ENCODE measurements at regions not wholly inside any gene's neighbourhood (a gene's known extent, or its start where the extent isn't known, plus 50 kb on each side); places are given as distances from the start of the nearest gene placed in this dataset.

- POLR2A ChIA-PET (ENCODE audit: partially characterized antibody), result interaction anchor here (0.9 kb wide), 1 partner anchor 8 kb away, joined by 3 read pairs; no protein-coding TSS in a partner anchor
- no peaks in the 10 kb centered on the region for H3K9me3 ChIP-seq (ENCODE audit: insufficient read depth in 2 of 2, low read depth in 1 of 2, low read length in 1 of 2)
- no peaks in the 10 kb centered on the region for H3K23me2 ChIP-seq (ENCODE audit: low read depth, low read length)
- peaks cover 0 to 6% (median 3%) of the 10 kb centered on the region in 4 experiments; a peak in 2 of 7 replicates for H3K4me1 ChIP-seq (replicated peaks in 1 of 4; ENCODE audit: control insufficient read depth in 3 of 4, insufficient read depth in 4 of 4, low read length in 3 of 4)
- no peaks in the 10 kb centered on the region for H3K36me3 ChIP-seq (ENCODE audit: control insufficient read depth in 2 of 4, insufficient read depth in 4 of 4, low read length in 3 of 4)
- no peaks in the 10 kb centered on the region for H4K20me1 ChIP-seq (replicated peaks in 1 of 2; ENCODE audit: control insufficient read depth in 1 of 2, insufficient read depth in 2 of 2, low read length in 2 of 2)
- DNase-seq (ENCODE audit: low read depth in 1 of 2, low spot score in 2 of 2) (no peak), FAIRE-seq (no peak)
- WGBS, 2 experiments (ENCODE audit: extremely low coverage in 1 of 2, insufficient coverage in 1 of 2, insufficient read length in 1 of 2, insufficient replicate concordance in 2 of 2, low coverage in 1 of 2, low lambda C conversion rate in 2 of 2, missing lambda C conversion rate in 1 of 2), result 87% methylated on average over 4 of the region's 4 CpGs; no CpG with 5 or more reads in 1 of the 2 experiments
- H3K18ac ChIP-seq (ENCODE audit: extremely low read depth, low read length), result no peak overlapping the region
- H3K27me3 ChIP-seq (replicated peaks in 1 of 4; ENCODE audit: control insufficient read depth in 3 of 4, extremely low read depth in 1 of 4, insufficient read depth in 3 of 4, low read length in 3 of 4), result peaks cover 0 to 6% (median 2%) of the 10 kb centered on the region in 4 experiments; a peak in 2 of 7 replicates
- no peak overlapping the region for H4K5ac ChIP-seq (ENCODE audit: insufficient read length, low read depth, low read length)
- no peak overlapping the region for H3K23ac ChIP-seq (ENCODE audit: insufficient read length)
- H3K14ac ChIP-seq (ENCODE audit: insufficient read length), result no peak overlapping the region
- no peak overlapping the region for H2BK15ac ChIP-seq (ENCODE audit: low read length)
- H2BK20ac ChIP-seq (ENCODE audit: low read length), result no peak overlapping the region
- H3K4me3 ChIP-seq (ENCODE audit: extremely low read depth in 1 of 4, insufficient read depth in 2 of 4, low read depth in 3 of 4, low read length in 4 of 4), result no peak overlapping the region
- H2BK12ac ChIP-seq (ENCODE audit: low read depth, low read length), result no peak overlapping the region
- no peak overlapping the region for H2BK120ac ChIP-seq (replicated peaks; ENCODE audit: low read depth, low read length)
- H3K79me2 ChIP-seq (ENCODE audit: control insufficient read depth in 1 of 2, insufficient read depth in 2 of 2, low read length in 2 of 2), result no peaks in the 10 kb centered on the region
- no peak overlapping the region for H2BK5ac ChIP-seq (ENCODE audit: low read depth, low read length)
- H2AFZ ChIP-seq (ENCODE audit: low read length), result no peak overlapping the region
- no peak overlapping the region for H2AK5ac ChIP-seq (ENCODE audit: low read depth, low read length)
- no peak overlapping the region for H3K4ac ChIP-seq (replicated peaks; ENCODE audit: insufficient read length, low read depth, low read length)
- H3K9ac ChIP-seq (replicated peaks in 1 of 4; ENCODE audit: extremely low read depth in 1 of 4, low read depth in 3 of 4, low read length in 3 of 4), result no peak overlapping the region
- no peaks in the 10 kb centered on the region for H3K79me1 ChIP-seq (ENCODE audit: low read depth, low read length)
- no peak overlapping the region for H3K4me2 ChIP-seq (ENCODE audit: insufficient read depth in 1 of 2, low read depth in 2 of 2, low read length in 2 of 2)
- CTCF ChIA-PET (ENCODE audit: partially characterized antibody), result interaction anchor here (0.7 to 4.0 kb wide), 11 partner anchors 9 to 122 kb away, joined by 3 to 14 read pairs (median 4); no protein-coding TSS in a partner anchor
- H4K91ac ChIP-seq (replicated peaks; ENCODE audit: insufficient read length, low read length), result no peak overlapping the region
- H3K27ac ChIP-seq (ENCODE audit: low read depth, low read length), result no peak overlapping the region
- no peak overlapping the region for H4K8ac ChIP-seq (ENCODE audit: extremely low read depth, insufficient read depth, low read length)
- H3K56ac ChIP-seq (replicated peaks; ENCODE audit: insufficient read length, low read depth, low read length), result no peak overlapping the region
- TF ChIP-seq JUND (IDR thresholded peaks at IDR 0.05; ENCODE audit: low read length), result no peak
- no peak for TF ChIP-seq CBX8 (IDR thresholded peaks at IDR 0.05; ENCODE audit: borderline replicate concordance, low read depth, low read length)
- TF ChIP-seq CTBP2 (IDR thresholded peaks at IDR 0.05; ENCODE audit: borderline replicate concordance, insufficient read depth, insufficient read length, low read length), result no peak
- no peak for TF ChIP-seq KDM5A (IDR thresholded peaks at IDR 0.05; ENCODE audit: low read length)
- TF ChIP-seq PHF8 (conservative IDR thresholded peaks at IDR 0.05; ENCODE audit: low read depth, low read length), result no peak
- no peak for TF ChIP-seq POLR2AphosphoS5 (IDR thresholded peaks at IDR 0.05; ENCODE audit: low read depth, low read length)
- TF ChIP-seq RFX5 (IDR thresholded peaks at IDR 0.05; ENCODE audit: borderline replicate concordance, low read depth, low read length), result no peak
- no peak for TF ChIP-seq SAP30 (IDR thresholded peaks at IDR 0.05; ENCODE audit: insufficient read depth, insufficient replicate concordance, low read length)
- TF ChIP-seq SRF (IDR thresholded peaks at IDR 0.05; ENCODE audit: low read depth, low read length), result no peak
- no peak for TF ChIP-seq EGR1 (IDR thresholded peaks at IDR 0.05; ENCODE audit: borderline replicate concordance, low read depth, low read length)
- no peak for TF ChIP-seq EZH2 (IDR thresholded peaks at IDR 0.05; ENCODE audit: low read depth, low read length, severe bottlenecking)
- TF ChIP-seq SP1 (IDR thresholded peaks at IDR 0.05; ENCODE audit: low read depth, low read length), result no peak
Observed at GRCh38 chr9:38141746-38142591, 72.9 kb upstream of the SHB start.

Data from H1 (cell line).